GM19035 (cell line): ENCODE measurements at regions not wholly inside any gene's neighbourhood (a gene's known extent, or its start where the extent isn't known, plus 50 kb on each side); places are given as distances from the start of the nearest gene placed in this dataset.
A peak's percentile ranks its signal among the peaks of the same experiment; 100 is the strongest.

Source experiments
- ATAC-seq: cut with Tn5 transposase; IDR thresholded peaks from one replicate; pipeline ENCODE4 v1.9.1; 2021; ENCODE audit not compliant: unreplicated experiment

DNA sequence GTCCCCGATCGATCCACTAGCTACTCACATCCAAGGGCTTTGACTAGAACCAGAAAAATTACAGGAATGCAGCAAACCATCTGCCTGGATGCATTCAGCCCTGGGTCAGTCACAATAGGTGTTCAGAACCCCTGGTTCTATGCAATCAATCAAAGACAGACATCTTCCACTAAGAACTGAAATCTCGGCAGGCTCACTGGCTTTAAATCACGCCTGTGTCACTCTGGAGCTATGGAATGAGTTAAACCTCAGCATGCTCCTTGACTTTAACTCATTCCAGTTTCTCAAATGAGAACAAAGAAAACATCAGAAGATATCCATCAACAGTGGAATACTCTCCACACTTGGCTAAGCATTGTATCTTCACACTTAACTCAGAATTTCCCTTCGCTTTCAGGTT lies 68.1 kb upstream of the SPTBN1 start:
- no peak for ATAC-seq

DNA sequence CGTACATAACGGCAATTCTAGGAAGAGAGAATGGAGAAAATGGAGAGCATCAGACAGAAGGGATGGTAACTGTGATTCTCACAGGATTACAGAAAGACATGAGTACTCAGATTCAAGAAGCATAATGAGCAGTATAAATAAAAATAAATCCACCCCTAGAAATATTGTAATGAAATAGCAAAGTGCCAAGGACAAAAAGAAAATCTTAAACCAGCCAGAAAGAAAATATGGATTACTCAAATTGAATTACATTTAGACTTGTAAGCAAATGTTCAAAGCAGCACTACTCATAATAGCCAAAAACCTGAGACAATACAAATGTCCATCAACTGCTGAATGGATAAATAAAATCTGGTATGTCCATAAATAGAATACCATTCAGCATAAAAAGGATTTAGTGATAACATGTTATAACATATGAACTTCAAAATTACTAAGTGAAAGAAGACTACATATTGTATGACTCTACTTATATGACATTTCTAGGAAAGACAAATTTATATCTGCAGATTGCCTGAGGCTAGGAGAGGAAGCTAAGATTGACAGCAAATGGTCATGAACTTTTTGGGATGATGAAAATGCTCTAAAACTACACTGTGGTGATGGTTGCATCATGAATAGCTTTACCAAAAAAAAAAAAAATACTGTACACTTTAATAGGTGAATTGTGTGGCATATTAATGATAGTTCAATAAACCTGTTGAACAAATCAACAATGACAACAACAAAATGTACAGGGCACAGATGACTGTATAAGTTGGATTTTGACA lies 63.4 kb upstream of the SPTBN1 start:
- no peak for ATAC-seq

DNA sequence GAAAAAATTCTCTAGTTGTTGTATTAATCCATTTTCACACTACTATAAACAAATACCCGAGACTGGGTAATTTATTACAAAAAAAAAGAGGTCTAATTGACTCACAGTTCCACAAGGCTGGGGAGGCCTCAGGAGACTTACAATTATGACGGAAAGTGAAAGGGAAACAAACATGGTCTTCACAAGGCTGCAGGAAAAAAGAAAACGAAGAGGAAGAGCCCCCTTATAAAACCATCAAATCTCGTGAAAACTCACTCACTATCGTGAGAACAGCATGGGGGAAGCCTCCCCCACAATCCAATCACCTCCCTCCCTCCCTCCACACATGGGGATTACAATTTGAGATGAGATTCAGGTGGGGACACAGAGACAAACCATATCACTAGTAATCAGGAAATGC lies 61.7 kb upstream of the SPTBN1 start:
- ATAC-seq: peak; percentile 79

DNA sequence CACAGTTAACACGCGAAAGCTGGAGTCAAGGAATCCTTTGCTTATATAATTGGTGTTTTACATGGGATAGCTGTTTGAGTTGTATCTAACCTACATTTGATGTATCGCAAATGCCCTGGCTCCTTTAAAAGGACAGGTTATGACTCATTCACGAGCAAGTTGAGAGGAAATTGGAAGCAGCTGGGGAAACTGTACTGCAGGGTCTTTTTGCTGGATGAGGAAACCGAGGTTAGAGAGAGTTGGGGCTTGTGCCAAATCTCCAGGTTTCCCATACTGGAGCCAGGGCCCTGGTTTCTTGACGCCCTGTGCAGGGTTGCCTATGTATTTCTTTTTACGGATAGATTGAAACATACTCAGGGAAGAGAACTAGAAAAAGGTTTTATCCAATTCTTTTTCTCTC lies 60.0 kb upstream of the SPTBN1 start:
- ATAC-seq: no peak

DNA sequence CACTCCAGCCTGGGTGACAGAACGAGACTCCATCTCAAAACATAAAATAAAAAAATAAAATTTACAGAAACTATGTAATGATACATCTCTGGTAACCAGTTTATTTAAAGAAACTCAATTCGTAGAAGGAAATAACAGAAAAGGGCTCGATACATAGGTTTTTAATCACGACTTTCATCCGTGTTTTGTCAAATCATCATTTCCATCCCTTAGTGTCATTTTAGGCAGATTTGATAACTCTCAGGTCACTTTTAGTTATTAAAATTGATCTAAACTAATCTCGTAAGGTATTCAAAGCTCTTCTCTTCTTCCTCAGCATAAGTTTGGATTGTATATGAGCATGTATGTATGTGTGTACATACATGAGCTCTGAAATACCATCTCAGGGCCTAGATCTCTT lies 59.3 kb upstream of the SPTBN1 start:
- no peak for ATAC-seq

DNA sequence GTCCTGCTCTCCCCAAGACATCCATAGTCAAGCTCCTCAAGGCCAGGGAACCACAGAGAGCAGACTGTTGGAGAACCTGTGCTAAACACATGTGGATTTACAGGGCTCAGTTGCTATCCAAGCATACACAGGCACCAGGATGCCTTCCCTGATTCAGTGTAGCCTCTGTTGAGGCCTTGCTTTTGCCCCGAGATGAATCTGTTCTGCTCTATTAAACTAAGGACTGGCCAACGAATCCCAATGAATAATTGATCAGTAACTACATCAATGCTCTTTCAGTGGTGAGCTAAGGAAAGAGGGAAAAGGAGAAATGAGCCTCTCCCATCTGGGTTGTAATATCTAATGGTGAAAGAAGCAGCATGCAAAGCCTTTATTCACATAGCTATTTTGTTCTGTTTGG lies 58.7 kb upstream of the SPTBN1 start:
- ATAC-seq: no peak

DNA sequence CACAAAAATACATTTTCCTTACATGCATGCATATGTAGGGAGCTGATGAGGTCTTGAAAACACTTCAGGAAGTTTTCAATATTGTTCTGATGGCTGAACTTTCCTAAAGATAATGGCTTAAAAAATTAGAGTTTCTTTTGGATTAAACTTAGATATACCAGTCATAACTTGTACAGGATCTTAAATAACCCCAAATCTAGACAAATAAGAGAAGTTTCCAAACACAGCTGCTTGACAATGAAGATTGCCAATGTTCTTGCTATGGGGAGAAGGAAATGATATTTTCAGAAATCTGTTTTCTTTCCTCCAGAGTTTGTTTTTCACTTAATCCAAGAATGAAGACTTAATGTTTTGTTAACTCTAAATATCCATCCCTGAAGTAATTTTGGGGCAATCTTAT lies 54.6 kb upstream of the SPTBN1 start:
- ATAC-seq: no peak

DNA sequence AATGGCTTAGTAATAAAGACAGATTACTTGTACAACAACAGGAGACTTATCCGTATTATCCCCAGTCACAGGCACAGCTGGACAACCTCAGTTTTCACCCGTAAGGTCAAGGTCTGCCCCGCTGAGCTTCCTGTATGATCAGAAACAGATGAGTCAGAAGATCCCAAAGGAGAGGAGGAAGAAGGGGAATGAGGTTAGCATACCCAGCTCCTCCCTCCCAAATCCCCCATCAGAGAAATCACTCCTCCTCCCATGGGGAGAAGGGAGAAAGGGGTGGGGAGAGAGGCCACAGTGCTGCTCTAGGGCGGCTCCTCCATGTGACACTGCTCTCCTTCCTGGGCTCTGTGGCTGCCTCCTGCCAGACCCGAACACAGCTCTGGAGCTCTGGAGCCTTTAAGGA lies 53.8 kb upstream of the SPTBN1 start:
- no peak for ATAC-seq

DNA sequence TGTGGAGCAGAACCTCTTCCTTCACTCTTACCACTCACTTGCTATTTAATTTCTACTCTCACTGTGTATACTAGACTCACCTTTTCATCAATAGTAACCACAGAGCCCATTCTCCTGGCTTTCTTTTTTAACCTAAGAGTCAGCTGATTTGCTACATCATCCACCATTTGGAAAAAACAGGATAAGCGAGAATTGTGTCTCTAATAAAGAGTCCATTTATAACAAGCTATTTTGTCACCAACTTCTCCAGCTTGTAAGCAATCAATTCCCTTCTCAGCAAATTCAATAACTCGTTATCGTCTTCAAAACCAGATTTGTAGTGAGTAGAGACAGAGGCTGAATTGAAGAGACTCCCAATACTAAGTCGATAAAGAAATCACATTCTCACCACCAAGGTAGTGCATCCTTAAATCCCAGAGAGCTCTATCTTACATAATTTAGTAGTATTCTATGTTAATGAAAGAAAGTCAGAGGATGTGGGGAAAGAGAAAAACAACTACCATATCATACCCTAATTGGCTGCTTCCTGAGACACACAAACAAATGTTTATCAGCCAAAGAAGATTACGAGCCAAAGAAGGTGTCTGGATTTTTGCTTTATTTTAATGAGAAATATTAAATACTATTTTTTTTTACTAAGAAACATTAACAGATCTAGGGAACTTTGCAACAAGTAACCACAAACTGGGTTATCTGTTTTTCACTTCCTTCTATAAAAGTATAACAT lies 52.5 kb upstream of the SPTBN1 start:
- ATAC-seq: no peak

DNA sequence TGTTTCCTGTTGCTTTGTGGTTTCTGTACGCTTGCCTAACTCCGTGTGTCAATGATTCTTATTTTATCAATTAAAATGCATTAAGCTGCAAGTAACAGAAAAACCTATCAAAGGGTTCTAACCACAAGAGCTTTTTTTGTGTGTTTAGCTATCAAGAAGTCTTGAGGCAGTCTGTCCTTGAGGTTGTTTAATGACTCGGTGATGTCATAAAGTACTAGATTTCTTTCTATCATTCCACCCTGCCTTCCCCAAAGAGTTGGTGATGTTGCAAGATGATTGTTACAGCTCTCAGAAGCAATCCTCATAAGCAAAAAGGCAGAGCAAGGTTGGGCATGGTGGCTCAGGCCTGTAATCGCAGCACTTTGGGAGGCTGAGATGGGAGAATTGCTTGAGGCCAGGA lies 51.9 kb upstream of the SPTBN1 start:
- no peak for ATAC-seq

DNA sequence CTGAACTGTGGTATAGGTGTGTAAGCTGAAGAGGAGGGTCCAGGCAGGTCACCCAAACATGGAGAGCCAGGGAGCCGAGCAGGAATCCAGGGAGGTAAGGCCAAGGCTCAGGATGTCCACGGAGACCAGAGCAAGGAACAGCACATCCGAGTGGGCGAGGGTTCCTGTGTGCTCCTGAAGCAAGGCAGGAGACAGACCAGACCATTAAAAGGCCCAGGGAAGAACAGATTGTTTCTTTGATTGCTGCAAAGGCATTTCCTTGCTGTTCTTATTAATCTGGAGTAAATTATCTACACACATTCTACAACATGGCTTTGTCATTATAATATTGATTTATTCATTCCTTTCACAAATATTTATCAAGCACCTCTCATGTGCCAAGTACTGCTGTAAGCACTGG lies 50.1 kb upstream of the SPTBN1 start:
- ATAC-seq: no peak
